ENCODE measurements at regions not wholly inside any gene's neighbourhood (a gene's known extent, or its start where the extent isn't known, plus 50 kb on each side); places are given as distances from the start of the nearest gene placed in this dataset.

DNA sequence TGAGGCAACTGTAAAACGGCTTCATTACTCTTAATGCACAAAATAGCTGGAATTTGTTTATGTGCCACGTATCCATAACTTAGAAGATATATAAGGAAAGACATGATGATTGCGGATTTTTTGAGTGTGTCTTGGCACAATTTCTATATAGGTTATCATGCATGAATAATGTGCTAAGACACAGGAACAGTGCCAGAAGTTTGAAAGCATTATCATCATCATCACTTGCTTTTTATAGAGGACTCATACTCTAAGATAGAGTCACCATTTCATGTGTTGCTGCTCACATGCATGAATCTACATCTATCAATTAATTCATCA, 113.4 kb downstream of the ELOVL4 start:
- TF ChIP-seq POLR2AphosphoS5 (IDR thresholded peaks at IDR 0.05; ENCODE audit: insufficient read depth in 1 of 2, low read depth in 1 of 2) (no peak), POLR2A (IDR thresholded peaks at IDR 0.05) (no peak)

Measured in vagina (tissue), 2 donors.